Renal cortex interstitium (tissue), 11 donors: ENCODE measurements at regions not wholly inside any gene's neighbourhood (a gene's known extent, or its start where the extent isn't known, plus 50 kb on each side); places are given as distances from the start of the nearest gene placed in this dataset.

Experiments used
- DNase-seq, 11 donors: peaks; one replicate each; pipeline ENCODE4 v3.0.0-alpha.2; 2013; ENCODE audit warnings: low read depth in 9 of 11, low spot score in 4 of 11; ENCODE audit errors: extremely low read depth in 1 of 11

GRCh38 chr11:91174734-91175133, 951.9 kb upstream of the CHORDC1 start:
- DNase-seq = no peak

- no peak for DNase-seq
Observed at GRCh38 chr11:91174193-91174592, 951.3 kb upstream of the CHORDC1 start.

- DNase-seq = no peak
Observed at GRCh38 chr11:91173701-91174100, 950.9 kb upstream of the CHORDC1 start.

- DNase-seq = no peak
Observed at GRCh38 chr11:91170711-91171110, 947.9 kb upstream of the CHORDC1 start.

GRCh38 chr11:91164452-91164822, 941.6 kb upstream of the CHORDC1 start:
- DNase-seq = no peak

GRCh38 chr11:91163619-91164451, 941.0 kb upstream of the CHORDC1 start:
- DNase-seq = peak in 1 of 11 donors; percentile 1

- no peak for DNase-seq
Observed at GRCh38 chr11:91160661-91161060, 937.8 kb upstream of the CHORDC1 start.

- no peak for DNase-seq
Observed at GRCh38 chr11:91158891-91159537, 936.2 kb upstream of the CHORDC1 start.

GRCh38 chr11:91158297-91158696, 935.4 kb upstream of the CHORDC1 start:
- DNase-seq = no peak

- no peak for DNase-seq
Observed at GRCh38 chr11:91156041-91156440, 933.2 kb upstream of the CHORDC1 start.

GRCh38 chr11:91147885-91148284, 925.0 kb upstream of the CHORDC1 start:
- DNase-seq = no peak

- DNase-seq = no peak
Observed at GRCh38 chr11:91141655-91142054, 918.8 kb upstream of the CHORDC1 start.

GRCh38 chr11:91136631-91137030, 913.8 kb upstream of the CHORDC1 start:
- no peak for DNase-seq

- DNase-seq = no peak
Observed at GRCh38 chr11:91133361-91133760, 910.5 kb upstream of the CHORDC1 start.

GRCh38 chr11:91129596-91129995, 906.7 kb upstream of the CHORDC1 start:
- DNase-seq = no peak

GRCh38 chr11:91124363-91124762, 901.5 kb upstream of the CHORDC1 start:
- no peak for DNase-seq

GRCh38 chr11:91115116-91115515, 892.3 kb upstream of the CHORDC1 start:
- DNase-seq = no peak

GRCh38 chr11:91104237-91104636, 881.4 kb upstream of the CHORDC1 start:
- DNase-seq = no peak

GRCh38 chr11:91100427-91100826, 877.6 kb upstream of the CHORDC1 start:
- no peak for DNase-seq

GRCh38 chr11:91097083-91097482, 874.2 kb upstream of the CHORDC1 start:
- DNase-seq = no peak

- DNase-seq = no peak
Observed at GRCh38 chr11:91093141-91093540, 870.3 kb upstream of the CHORDC1 start.
